Activated CD4-positive, alpha-beta T cell treated with anti-CD3 and anti-CD28 coated beads for 36 hours (primary cell): ENCODE measurements at regions not wholly inside any gene's neighbourhood (a gene's known extent, or its start where the extent isn't known, plus 50 kb on each side); places are given as distances from the start of the nearest gene placed in this dataset.
"Not testable (repeated sequence)": the region's sequence is repeated elsewhere in the genome, so short reads cannot be mapped to it uniquely, and the experiment has no call there.

Experiments used
- ATAC-seq: fragments of 200-7000 bp; cut with Tn5 transposase; one replicate; pipeline ENCODE4 v1.10.0; 2021; ENCODE audit warnings: mild to moderate bottlenecking, moderate library complexity
- CTCF ChIA-PET: fragments of 350-600 bp; sonication (Branson Sonifier 250); formaldehyde crosslinking; loops from one replicate; lab custom pipeline; 2021; ENCODE audit warnings: antibody characterized with exemption; lab: Charles Lee
- POLR2A ChIA-PET: fragments of 350-600 bp; sonication (Branson Sonifier 250); formaldehyde crosslinking; loops from one replicate; lab custom pipeline; 2021; ENCODE audit warnings: antibody characterized with exemption, inconsistent platforms; lab: Charles Lee
- DNase-seq: peaks from one replicate; pipeline ENCODE4 v3.0.0-alpha.2; 2020
- H3K27ac Mint-ChIP-seq: one replicate; pipeline ENCODE4 v1.8.0; 2021; ENCODE audit warnings: mixed read lengths
- H3K27me3 Mint-ChIP-seq: one replicate; pipeline ENCODE4 v1.8.0; 2021; ENCODE audit warnings: mixed read lengths
- H3K36me3 Mint-ChIP-seq: one replicate; pipeline ENCODE4 v1.8.0; 2021; ENCODE audit warnings: low read depth, mixed read lengths
- H3K4me1 Mint-ChIP-seq: one replicate; pipeline ENCODE4 v1.8.0; 2021; ENCODE audit warnings: mixed read lengths
- H3K4me3 Mint-ChIP-seq: one replicate; pipeline ENCODE4 v1.8.0; 2021; ENCODE audit warnings: mild to moderate bottlenecking, moderate library complexity, mixed read lengths
- H3K9me3 Mint-ChIP-seq: one replicate; pipeline ENCODE4 v1.8.0; 2021; ENCODE audit warnings: low read depth, mixed read lengths
- intact Hi-C, 2 experiments: fragments of 100-400 bp; cut with DNase I in 1 of 2; cut with micrococcal nuclease in 1 of 2; formaldehyde crosslinking; loops; one replicate each; pipeline versions ENCODE4 v1.14.2 to v1.15.1; 2022 to 2024; cut with DNase I, micrococcal nuclease

DNA sequence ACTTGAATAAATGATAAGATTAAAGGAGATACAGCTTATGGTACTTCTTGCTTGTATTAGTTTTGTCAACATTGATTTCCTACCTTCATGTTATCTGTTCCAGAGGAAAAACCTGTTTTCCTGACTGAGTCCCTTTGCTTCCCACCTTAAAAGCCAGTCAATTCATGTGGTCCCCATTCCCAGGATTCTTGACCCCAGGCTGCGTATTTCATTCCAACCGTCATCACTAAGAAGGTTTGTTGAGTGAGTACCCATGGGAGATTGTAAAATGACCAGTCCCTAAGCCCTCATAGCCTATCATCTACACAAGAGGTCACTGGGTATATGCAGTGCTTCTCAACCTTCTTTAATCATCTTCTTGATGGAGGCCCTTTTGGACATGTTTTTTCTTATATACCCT is 52.2 kb downstream of the BEX3 start:
- CTCF ChIA-PET = interaction anchor here (0.8 kb wide), 1 partner anchor 729 kb away, joined by 5 read pairs; no protein-coding TSS in a partner anchor
- Mint-ChIP-seq H3K27ac (no peak overlapping the region), H3K36me3 (no peaks in the 10 kb centered on the region), H3K4me3 (no peak overlapping the region), H3K9me3 (no peaks in the 10 kb centered on the region), H3K27me3 (peaks cover 2% of the 10 kb centered on the region), H3K4me1 (no peaks in the 10 kb centered on the region)
- no peak for ATAC-seq
- DNase-seq = no peak
- intact Hi-C loops = no loop called here
- POLR2A ChIA-PET = no interaction called here

DNA sequence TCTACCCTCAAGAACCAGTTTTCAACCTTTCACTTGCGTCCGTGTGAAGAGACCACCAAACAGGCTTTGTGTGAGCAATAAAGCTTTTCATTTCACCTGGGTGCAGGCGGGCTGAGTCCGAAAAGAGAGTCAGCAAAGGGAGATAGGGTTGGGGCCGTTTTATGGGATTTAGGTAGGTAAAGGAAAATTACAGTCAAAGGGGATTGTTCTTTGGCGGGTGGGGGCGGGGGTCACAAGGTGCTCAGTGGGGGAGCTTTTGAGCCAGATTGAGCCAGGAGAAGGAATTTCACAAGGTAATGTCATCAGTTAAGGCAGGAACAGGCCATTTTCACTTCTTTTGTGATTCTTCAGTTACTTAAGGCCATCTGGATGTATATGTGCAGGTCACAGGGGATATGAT is 52.7 kb downstream of the BEX3 start:
- H3K36me3 Mint-ChIP-seq, H3K9me3 Mint-ChIP-seq, H3K4me3 Mint-ChIP-seq, DNase-seq, H3K27ac Mint-ChIP-seq, H3K4me1 Mint-ChIP-seq, intact Hi-C loops, POLR2A ChIA-PET, H3K27me3 Mint-ChIP-seq, ATAC-seq: not testable (repeated sequence)
- CTCF ChIA-PET = interaction anchor here (0.8 kb wide), 1 partner anchor 728 kb away, joined by 5 read pairs; no protein-coding TSS in a partner anchor

DNA sequence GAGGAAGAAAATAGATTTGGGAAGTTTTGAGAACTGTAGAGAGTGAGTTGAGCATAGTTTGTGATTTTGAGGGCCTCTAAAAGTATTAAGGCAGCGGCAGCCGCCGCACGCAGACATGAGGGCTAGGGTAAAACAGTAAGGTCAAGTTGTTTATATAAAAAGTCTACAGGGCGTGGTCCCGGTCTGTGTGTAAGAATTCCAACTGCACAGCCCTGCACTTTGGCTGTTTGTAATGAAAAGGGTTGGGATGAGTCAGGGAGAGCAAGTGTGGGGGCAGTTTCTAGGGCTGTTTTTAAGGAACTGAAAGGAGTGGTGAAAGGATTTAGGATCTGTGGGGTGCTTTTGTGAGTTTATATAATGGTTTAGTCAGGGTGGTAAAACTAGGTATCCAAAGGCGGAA is 55.0 kb downstream of the BEX3 start:
- POLR2A ChIA-PET = no interaction called here
- CTCF ChIA-PET = no interaction called here
- DNase-seq (no peak), ATAC-seq (no peak)
- Mint-ChIP-seq H3K36me3 (no peaks in the 10 kb centered on the region), H3K27me3 (peaks cover 2% of the 10 kb centered on the region), H3K9me3 (no peaks in the 10 kb centered on the region), H3K27ac (no peak overlapping the region), H3K4me1 (no peaks in the 10 kb centered on the region), H3K4me3 (no peak overlapping the region)
- intact Hi-C loops = no loop called here

DNA sequence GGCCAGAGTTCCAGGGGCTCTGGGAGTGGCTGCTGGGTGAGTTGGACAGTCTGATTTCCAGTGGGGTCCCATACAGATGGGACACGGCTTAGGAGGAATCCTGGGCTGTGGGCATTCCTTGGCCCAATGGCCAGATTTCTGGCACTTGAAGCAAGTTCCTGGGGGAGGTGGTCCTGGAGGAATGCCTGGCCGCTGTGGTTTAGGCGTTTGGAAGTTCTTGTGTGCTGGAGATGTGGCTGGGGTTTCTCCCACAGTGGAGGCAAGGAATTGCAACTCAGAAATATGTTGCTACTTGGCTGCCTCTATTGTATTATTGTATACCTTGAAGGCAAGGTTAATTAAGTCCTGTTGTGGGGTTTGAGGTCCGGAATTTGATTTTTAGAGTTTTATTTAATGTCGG is 56.5 kb downstream of the BEX3 start:
- H3K4me3 Mint-ChIP-seq, CTCF ChIA-PET, H3K36me3 Mint-ChIP-seq, intact Hi-C loops, H3K27me3 Mint-ChIP-seq, H3K9me3 Mint-ChIP-seq, ATAC-seq, H3K27ac Mint-ChIP-seq, H3K4me1 Mint-ChIP-seq, POLR2A ChIA-PET, DNase-seq: not testable (repeated sequence)

DNA sequence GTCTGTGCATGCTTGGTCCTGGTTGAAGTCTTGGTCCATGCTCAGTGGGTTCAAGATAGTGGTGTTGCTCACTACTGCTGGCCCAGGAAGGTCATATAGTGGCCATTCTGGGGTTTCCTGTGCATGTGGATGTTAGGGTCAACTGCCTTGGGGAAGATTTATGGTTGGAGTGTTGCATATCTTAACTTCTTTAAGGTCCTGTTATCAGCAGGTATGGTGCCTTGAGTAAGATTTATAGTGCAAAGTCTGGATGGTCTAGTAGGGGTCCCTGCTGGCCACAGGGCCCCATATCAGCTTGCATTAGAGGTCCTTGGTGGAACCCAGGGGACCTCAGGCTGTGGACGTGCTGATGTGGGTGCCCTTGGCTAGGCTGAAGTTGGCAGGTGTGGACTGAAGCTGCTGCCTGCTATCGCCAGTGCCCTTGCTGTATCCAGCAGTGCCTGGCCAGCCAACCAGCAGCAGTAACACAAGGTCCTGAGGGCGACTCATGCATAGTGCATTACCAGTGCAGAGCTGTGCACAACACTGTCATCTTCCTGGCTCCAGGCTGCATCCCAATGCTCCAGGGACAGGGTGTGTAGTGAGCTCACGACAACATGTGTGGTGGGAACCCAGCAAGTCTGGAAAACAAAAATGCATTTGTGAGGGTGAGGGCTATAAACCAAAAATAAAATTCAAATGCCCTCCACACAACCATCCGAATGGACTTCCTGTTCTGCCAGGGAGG is 61.0 kb downstream of the BEX3 start:
- H3K27ac Mint-ChIP-seq = no peak overlapping the region
- ChIA-PET POLR2A (no interaction called here), CTCF (no interaction called here)
- H3K27me3 Mint-ChIP-seq = peaks cover 2% of the 10 kb centered on the region
- H3K9me3 Mint-ChIP-seq = no peaks in the 10 kb centered on the region
- H3K4me3 Mint-ChIP-seq = no peak overlapping the region
- no peak for ATAC-seq
- no peaks in the 10 kb centered on the region for H3K36me3 Mint-ChIP-seq
- DNase-seq = no peak
- intact Hi-C loops = no loop called here
- no peaks in the 10 kb centered on the region for H3K4me1 Mint-ChIP-seq

DNA sequence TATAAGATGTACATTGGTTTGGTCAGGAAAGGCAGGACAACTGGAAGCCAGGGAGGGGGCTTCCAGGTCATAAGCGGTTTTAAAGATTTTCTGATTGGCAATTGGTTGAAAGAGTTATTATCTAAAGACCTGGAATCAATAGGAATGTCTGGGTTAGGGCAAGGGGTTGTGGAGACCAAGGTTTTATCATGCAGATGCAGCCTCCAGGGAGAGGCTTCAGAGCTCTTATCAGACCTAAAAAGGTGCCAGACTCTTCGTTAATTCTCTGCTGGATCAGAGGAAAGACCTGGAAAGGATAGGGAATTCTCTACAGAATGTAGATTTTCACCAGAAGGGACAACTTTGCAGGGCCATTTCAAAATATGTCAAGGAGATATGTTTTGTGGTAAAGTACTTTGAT is 62.8 kb downstream of the BEX3 start:
- Mint-ChIP-seq H3K36me3 (no peaks in the 10 kb centered on the region), H3K9me3 (no peaks in the 10 kb centered on the region), H3K27ac (no peak overlapping the region), H3K27me3 (no peaks in the 10 kb centered on the region), H3K4me3 (no peak overlapping the region), H3K4me1 (no peaks in the 10 kb centered on the region)
- no peak for DNase-seq
- ATAC-seq = no peak
- POLR2A ChIA-PET = no interaction called here
- intact Hi-C loops = no loop called here
- CTCF ChIA-PET = interaction anchor here (1.2 kb wide), 1 partner anchor 25 kb away, joined by 5 read pairs; no protein-coding TSS in a partner anchor

DNA sequence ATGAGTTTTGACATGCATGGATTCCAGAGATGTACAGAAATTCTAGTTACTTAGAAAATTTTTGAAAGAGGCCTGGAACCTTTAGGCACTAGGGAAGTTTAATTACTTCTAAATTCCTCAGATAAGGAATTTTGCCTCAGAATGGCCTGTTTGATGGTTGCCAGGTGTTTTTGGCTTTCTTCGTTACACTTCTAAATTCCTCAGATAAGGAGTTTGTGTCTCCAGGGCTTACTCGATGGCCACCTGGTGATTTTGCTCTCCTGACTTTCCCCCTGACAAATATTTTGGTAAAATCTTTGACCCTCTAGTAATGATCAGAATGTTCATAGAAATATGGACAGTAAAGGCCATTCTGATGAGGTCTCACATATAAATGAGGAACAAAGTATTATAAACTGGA is 64.3 kb downstream of the BEX3 start:
- H3K9me3 Mint-ChIP-seq = no peaks in the 10 kb centered on the region
- ATAC-seq (no peak), DNase-seq (no peak)
- H3K4me3 Mint-ChIP-seq = no peak overlapping the region
- ChIA-PET CTCF (no interaction called here), POLR2A (no interaction called here)
- no peaks in the 10 kb centered on the region for H3K27me3 Mint-ChIP-seq
- no peaks in the 10 kb centered on the region for H3K4me1 Mint-ChIP-seq
- H3K36me3 Mint-ChIP-seq = no peaks in the 10 kb centered on the region
- H3K27ac Mint-ChIP-seq = no peak overlapping the region
- intact Hi-C loops = no loop called here

DNA sequence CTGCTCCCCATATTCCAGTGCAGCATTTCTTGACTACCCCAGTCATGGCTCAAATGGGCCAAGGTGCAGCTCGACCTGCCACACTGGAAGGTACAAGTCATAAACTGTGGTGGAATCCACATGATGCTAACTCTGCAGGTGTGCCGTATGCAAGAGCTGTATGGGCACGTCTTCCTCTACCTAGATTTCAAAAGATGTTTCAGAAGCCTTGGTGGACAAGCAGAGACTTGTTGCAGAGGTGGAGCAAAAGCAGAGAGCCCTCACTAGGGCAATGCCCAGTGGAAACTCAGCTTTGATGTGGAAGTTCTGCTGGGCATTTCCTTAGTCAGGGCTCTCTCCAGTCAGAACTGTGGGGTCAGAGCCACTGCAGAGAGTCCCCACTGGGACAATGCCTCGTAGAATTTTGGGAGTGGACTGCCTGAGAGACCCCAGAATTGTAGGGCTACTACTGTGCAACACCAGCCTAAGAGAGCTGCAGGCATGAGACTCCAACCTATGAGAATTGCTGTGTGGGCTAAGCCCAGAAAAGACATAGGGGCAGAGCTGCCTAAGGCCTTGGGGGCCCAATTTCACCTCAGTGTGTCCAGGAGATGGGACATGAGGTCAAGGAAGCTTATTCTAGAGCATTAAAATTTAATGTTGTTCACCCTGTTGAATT is 65.7 kb downstream of the BEX3 start:
- DNase-seq (no peak), ATAC-seq (no peak)
- ChIA-PET POLR2A (no interaction called here), CTCF (no interaction called here)
- H3K36me3 Mint-ChIP-seq = no peaks in the 10 kb centered on the region
- intact Hi-C loops = no loop called here
- H3K27me3 Mint-ChIP-seq = no peaks in the 10 kb centered on the region
- H3K27ac Mint-ChIP-seq = no peak overlapping the region
- no peaks in the 10 kb centered on the region for H3K4me1 Mint-ChIP-seq
- H3K9me3 Mint-ChIP-seq = no peaks in the 10 kb centered on the region
- H3K4me3 Mint-ChIP-seq = no peak overlapping the region

DNA sequence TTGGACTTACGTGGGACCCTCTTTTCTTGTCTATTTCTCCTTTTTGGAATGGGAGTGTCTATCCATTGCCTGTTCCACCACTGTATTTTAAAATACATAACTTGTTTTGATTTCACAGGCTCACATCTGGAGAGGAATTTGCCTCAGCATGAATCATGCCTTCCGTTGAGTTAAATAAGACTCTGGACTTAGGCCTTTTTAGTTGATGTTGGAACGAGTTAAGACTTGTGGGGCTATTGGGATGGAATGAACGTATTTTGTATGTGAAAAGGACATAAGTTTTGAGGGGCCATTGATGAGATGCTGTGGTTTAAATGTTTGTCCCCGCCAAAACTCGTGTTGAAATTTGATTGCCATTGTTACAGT is 66.2 kb downstream of the BEX3 start:
- POLR2A ChIA-PET = no interaction called here
- no peak overlapping the region for H3K27ac Mint-ChIP-seq
- intact Hi-C loops = no loop called here
- no peaks in the 10 kb centered on the region for H3K9me3 Mint-ChIP-seq
- H3K4me3 Mint-ChIP-seq = no peak overlapping the region
- no peak for ATAC-seq
- CTCF ChIA-PET = no interaction called here
- H3K27me3 Mint-ChIP-seq = no peaks in the 10 kb centered on the region
- DNase-seq = no peak
- no peaks in the 10 kb centered on the region for H3K36me3 Mint-ChIP-seq
- H3K4me1 Mint-ChIP-seq = no peaks in the 10 kb centered on the region

DNA sequence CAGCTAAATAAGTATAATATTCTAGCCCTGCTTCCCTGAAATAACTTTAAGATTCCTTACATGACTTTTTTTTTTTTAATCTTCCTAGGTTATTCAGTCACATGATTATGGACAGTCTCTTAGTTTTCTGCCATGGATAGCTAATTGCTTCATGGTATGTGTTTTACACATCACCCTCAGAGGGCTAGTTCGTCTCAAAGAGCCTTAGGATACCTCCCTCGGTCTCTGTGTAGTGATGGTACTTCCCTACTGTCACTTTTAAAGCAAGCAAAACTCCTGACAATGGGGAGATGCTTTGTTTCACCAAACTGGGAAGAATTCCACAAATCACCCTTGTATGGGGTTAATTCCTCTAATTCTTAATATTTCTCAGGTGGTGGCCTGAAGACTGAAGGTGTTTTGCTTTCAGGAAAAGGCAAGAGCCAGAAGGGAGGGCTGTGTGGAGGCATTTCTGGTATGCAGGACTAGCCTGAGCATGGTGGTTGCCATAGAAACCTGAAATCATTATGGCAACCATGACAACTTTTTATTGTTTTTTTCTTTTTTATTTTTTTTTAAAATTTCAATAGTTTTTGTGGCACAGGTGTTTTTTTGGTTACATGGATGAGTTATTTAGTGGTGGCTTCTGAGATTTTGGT is 70.4 kb downstream of the BEX3 start:
- DNase-seq (no peak), ATAC-seq (no peak)
- Mint-ChIP-seq H3K36me3 (no peaks in the 10 kb centered on the region), H3K4me3 (no peak overlapping the region), H3K27ac (no peak overlapping the region), H3K27me3 (no peaks in the 10 kb centered on the region), H3K9me3 (no peaks in the 10 kb centered on the region), H3K4me1 (no peaks in the 10 kb centered on the region)
- POLR2A ChIA-PET = no interaction called here
- intact Hi-C loops = no loop called here
- CTCF ChIA-PET = no interaction called here
